HCT116 (cell line): ENCODE measurements at regions not wholly inside any gene's neighbourhood (a gene's known extent, or its start where the extent isn't known, plus 50 kb on each side); places are given as distances from the start of the nearest gene placed in this dataset.

ENCODE experiments used
- ELF1 ChIP-seq: IDR thresholded peaks from 2 replicates; pipeline ENCODE4 v1.6.1; 2012; ENCODE audit warnings: low read depth, borderline replicate concordance
- POLR2A ChIP-seq: IDR thresholded peaks from 2 replicates; pipeline ENCODE4 v1.7.0; 2011; ENCODE audit warnings: borderline replicate concordance; ENCODE audit not compliant: insufficient read depth, insufficient read length; ENCODE audit errors: extremely low read depth
- POLR2AphosphoS5 ChIP-seq: IDR thresholded peaks from 2 replicates; pipeline ENCODE4 v1.6.1; 2011; ENCODE audit warnings: mild to moderate bottlenecking, low read depth, low read length, moderate library complexity
- RAD21 ChIP-seq: IDR thresholded peaks from 2 replicates; pipeline ENCODE4 v1.6.1; 2012; ENCODE audit warnings: low read depth, mild to moderate bottlenecking
- ZBTB33 ChIP-seq: IDR thresholded peaks from 2 replicates; pipeline ENCODE4 v1.6.1; 2011; ENCODE audit warnings: mild to moderate bottlenecking, low read length, moderate library complexity; ENCODE audit not compliant: insufficient replicate concordance; ENCODE audit errors: extremely low read depth
- ZNF274 ChIP-seq: fragments of 200-500 bp; sonication (Bioruptor generic); IDR thresholded peaks from 2 replicates; pipeline ENCODE4 v1.6.1; 2014; ENCODE audit warnings: mild to moderate bottlenecking, low read depth, low read length, inconsistent platforms
- TF ChIP-seq, protein P1 (sequence below), 3 experiments: fragments of 200-600 bp in 1 of 3; sonication (generic) in 1 of 3; IDR thresholded peaks in 2 of 3; conservative IDR thresholded peaks in 1 of 3; 2 replicates each; pipeline ENCODE4 v1.5.1; 2012 to 2017; ENCODE audit warnings: low read depth in 2 of 3, low read length in 2 of 3, antibody characterized with exemption in 1 of 3, borderline replicate concordance in 1 of 3, control low read depth in 1 of 3, mild to moderate bottlenecking in 1 of 3, mixed read lengths in 1 of 3, mixed run types in 1 of 3, moderate library complexity in 1 of 3; ENCODE audit not compliant: insufficient read depth in 1 of 3

DNA sequence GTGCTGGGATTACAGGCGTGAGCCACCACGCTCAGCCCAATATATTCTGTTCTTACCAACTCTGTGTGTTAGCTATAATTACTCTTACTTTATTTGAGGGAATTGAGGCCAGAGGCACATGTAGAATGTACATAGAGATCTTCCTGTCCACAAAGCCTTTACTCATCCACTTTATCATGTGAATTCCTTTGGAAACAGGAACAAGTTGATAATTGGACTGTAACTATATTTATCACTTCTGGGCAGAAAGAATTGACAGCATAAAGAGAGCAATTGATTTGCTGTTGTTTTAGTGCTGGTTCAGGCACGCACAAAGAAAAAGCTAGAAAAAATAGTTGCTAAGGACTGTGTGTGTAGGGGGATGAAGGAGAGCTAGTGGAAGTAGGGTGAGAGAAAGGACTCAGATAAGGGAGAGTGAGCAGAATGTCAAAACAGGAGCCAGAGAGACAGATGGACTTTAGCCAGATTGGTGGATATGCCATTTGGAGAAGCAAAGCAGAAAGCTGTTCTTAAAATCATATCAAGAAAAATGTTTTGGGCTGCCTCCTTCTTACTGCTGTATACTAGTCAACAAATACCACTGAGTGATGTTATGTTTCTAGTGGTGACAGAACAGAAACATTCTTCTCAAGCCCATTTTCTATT, 929.8 kb upstream of the CNTN5 start:
- TF ChIP-seq POLR2A = no peak
- TF ChIP-seq RAD21 = no peak
- no peak for TF ChIP-seq ELF1
- TF ChIP-seq, protein P1, sequence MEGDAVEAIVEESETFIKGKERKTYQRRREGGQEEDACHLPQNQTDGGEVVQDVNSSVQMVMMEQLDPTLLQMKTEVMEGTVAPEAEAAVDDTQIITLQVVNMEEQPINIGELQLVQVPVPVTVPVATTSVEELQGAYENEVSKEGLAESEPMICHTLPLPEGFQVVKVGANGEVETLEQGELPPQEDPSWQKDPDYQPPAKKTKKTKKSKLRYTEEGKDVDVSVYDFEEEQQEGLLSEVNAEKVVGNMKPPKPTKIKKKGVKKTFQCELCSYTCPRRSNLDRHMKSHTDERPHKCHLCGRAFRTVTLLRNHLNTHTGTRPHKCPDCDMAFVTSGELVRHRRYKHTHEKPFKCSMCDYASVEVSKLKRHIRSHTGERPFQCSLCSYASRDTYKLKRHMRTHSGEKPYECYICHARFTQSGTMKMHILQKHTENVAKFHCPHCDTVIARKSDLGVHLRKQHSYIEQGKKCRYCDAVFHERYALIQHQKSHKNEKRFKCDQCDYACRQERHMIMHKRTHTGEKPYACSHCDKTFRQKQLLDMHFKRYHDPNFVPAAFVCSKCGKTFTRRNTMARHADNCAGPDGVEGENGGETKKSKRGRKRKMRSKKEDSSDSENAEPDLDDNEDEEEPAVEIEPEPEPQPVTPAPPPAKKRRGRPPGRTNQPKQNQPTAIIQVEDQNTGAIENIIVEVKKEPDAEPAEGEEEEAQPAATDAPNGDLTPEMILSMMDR (IDR thresholded peaks at IDR 0.05 in 2 of 3, conservative IDR thresholded peaks at IDR 0.05 in 1 of 3; ENCODE audit: borderline replicate concordance in 1 of 3, insufficient read depth in 1 of 3, low read depth in 2 of 3, low read length in 2 of 3) = no peak
- no peak for TF ChIP-seq ZNF274
- no peak for TF ChIP-seq ZBTB33
- no peak for TF ChIP-seq POLR2AphosphoS5
